Neural progenitor cell (in vitro differentiated cells): ENCODE measurements at regions not wholly inside any gene's neighbourhood (a gene's known extent, or its start where the extent isn't known, plus 50 kb on each side); places are given as distances from the start of the nearest gene placed in this dataset.

ENCODE experiments used
- DNase-seq: peaks from one replicate; pipeline ENCODE4 v3.0.0-alpha.2; 2016; ENCODE audit warnings: low spot score
- H2AFZ ChIP-seq: fragments of 200-600 bp; sonication (generic); replicated peaks from 2 replicates; pipeline ENCODE4 v1.6.1; 2016; ENCODE audit warnings: antibody characterized with exemption
- H3F3A ChIP-seq: fragments of 200-600 bp; sonication (generic); 2 replicates; pipeline ENCODE4 v1.6.1; 2016; ENCODE audit warnings: antibody characterized with exemption, low read depth
- H3K27ac ChIP-seq: fragments of 200-600 bp; sonication (generic); 2 replicates; pipeline ENCODE4 v1.5.1; 2016; ENCODE audit warnings: mild to moderate bottlenecking
- H3K27me3 ChIP-seq: fragments of 200-600 bp; sonication (generic); 2 replicates; pipeline ENCODE4 v1.6.1; 2016; ENCODE audit warnings: mild to moderate bottlenecking, moderate library complexity
- H3K36me3 ChIP-seq: fragments of 200-600 bp; sonication (generic); 2 replicates; pipeline ENCODE4 v1.5.1; 2016
- H3K4me1 ChIP-seq: fragments of 200-600 bp; sonication (generic); 2 replicates; pipeline ENCODE4 v1.6.1; 2016; ENCODE audit warnings: mixed run types
- H3K4me2 ChIP-seq: fragments of 200-600 bp; sonication (generic); 2 replicates; pipeline ENCODE4 v1.6.1; 2016
- H3K4me3 ChIP-seq: fragments of 200-600 bp; sonication (generic); 2 replicates; pipeline ENCODE4 v1.5.1; 2016
- H3K79me2 ChIP-seq: fragments of 200-600 bp; sonication (generic); 2 replicates; pipeline ENCODE4 v1.6.1; 2016; ENCODE audit warnings: low read depth
- H3K9ac ChIP-seq: fragments of 200-600 bp; sonication (generic); 2 replicates; pipeline ENCODE4 v1.6.1; 2016
- H3K9me3 ChIP-seq: fragments of 200-600 bp; sonication (generic); 2 replicates; pipeline ENCODE4 v1.5.1; 2016; ENCODE audit warnings: low read depth
- H4K20me1 ChIP-seq: fragments of 200-600 bp; sonication (generic); 2 replicates; pipeline ENCODE4 v1.6.1; 2016; ENCODE audit warnings: low read depth
- H3K27ac Mint-ChIP-seq: 3 replicates; pipeline ENCODE4 v1.8.0; 2021; ENCODE audit warnings: mixed read lengths
- H3K27me3 Mint-ChIP-seq: 2 replicates; pipeline ENCODE4 v1.8.0; 2022; ENCODE audit warnings: low read depth, mild to moderate bottlenecking, inconsistent platforms, moderate library complexity, mixed read lengths; ENCODE audit not compliant: insufficient read depth
- H3K36me3 Mint-ChIP-seq: 3 replicates; pipeline ENCODE4 v1.8.0; 2021; ENCODE audit warnings: mixed read lengths
- H3K4me1 Mint-ChIP-seq: 3 replicates; pipeline ENCODE4 v1.8.0; 2021; ENCODE audit warnings: mixed read lengths
- H3K4me3 Mint-ChIP-seq: 3 replicates; pipeline ENCODE4 v1.8.0; 2021; ENCODE audit warnings: mild to moderate bottlenecking, moderate library complexity, mixed read lengths
- H3K9me3 Mint-ChIP-seq: 3 replicates; pipeline ENCODE4 v1.8.0; 2020; ENCODE audit warnings: mixed read lengths
- EZH2 ChIP-seq: fragments of 200-600 bp; sonication (generic); IDR thresholded peaks from 2 replicates; pipeline ENCODE4 v1.6.1; 2017; ENCODE audit warnings: antibody characterized with exemption, mild to moderate bottlenecking, moderate library complexity
- EZH2phosphoT487 ChIP-seq: fragments of 200-600 bp; sonication (generic); IDR thresholded peaks from 2 replicates; pipeline ENCODE4 v1.6.1; 2017; ENCODE audit warnings: antibody characterized with exemption
- TF ChIP-seq, protein P1 (sequence below): fragments of 200-600 bp; sonication (generic); IDR thresholded peaks from 2 replicates; pipeline ENCODE4 v1.5.1; 2017; ENCODE audit warnings: antibody characterized with exemption, mild to moderate bottlenecking

DNA sequence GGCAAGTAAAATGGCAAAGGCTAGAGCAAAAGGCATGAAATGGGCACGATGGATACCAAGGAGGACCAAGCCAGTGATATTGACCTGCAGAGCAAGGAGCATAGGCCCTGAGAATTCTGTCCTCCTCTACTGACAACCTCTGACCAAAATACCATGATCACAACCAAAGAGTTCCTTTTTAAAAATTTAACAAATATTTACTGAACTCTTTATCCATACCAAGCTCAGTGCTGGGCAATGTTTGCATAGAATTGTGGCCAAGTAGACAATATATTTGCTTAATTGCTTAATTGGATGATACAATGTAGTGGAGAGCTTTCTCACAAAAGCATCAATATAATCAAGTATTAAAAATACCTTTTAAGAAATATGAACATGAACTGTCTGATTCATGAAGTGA lies 265.7 kb downstream of the ICOS start:
- H3K36me3 Mint-ChIP-seq: no peaks in the 10 kb centered on the region
- H3K79me2 ChIP-seq: no peaks in the 10 kb centered on the region
- peaks cover under 1% of the 10 kb centered on the region for H3K9me3 Mint-ChIP-seq
- no peak for DNase-seq
- no peak overlapping the region for H3K4me2 ChIP-seq
- H3K4me1 Mint-ChIP-seq: peaks cover 37% of the 10 kb centered on the region
- no peak overlapping the region for H3K27ac ChIP-seq
- H2AFZ ChIP-seq: no peak overlapping the region
- no peaks in the 10 kb centered on the region for H4K20me1 ChIP-seq
- H3K27me3 ChIP-seq: peaks cover 27% of the 10 kb centered on the region
- H3K36me3 ChIP-seq: no peaks in the 10 kb centered on the region
- TF ChIP-seq, protein P1, sequence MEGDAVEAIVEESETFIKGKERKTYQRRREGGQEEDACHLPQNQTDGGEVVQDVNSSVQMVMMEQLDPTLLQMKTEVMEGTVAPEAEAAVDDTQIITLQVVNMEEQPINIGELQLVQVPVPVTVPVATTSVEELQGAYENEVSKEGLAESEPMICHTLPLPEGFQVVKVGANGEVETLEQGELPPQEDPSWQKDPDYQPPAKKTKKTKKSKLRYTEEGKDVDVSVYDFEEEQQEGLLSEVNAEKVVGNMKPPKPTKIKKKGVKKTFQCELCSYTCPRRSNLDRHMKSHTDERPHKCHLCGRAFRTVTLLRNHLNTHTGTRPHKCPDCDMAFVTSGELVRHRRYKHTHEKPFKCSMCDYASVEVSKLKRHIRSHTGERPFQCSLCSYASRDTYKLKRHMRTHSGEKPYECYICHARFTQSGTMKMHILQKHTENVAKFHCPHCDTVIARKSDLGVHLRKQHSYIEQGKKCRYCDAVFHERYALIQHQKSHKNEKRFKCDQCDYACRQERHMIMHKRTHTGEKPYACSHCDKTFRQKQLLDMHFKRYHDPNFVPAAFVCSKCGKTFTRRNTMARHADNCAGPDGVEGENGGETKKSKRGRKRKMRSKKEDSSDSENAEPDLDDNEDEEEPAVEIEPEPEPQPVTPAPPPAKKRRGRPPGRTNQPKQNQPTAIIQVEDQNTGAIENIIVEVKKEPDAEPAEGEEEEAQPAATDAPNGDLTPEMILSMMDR: no peak
- TF ChIP-seq EZH2 (no peak), EZH2phosphoT487 (no peak)
- H3K27ac Mint-ChIP-seq: no peak overlapping the region
- no peak overlapping the region for H3K9ac ChIP-seq
- H3K4me1 ChIP-seq: no peaks in the 10 kb centered on the region
- no peaks in the 10 kb centered on the region for H3K9me3 ChIP-seq
- H3F3A ChIP-seq: no peaks in the 10 kb centered on the region
- no peaks in the 10 kb centered on the region for H3K27me3 Mint-ChIP-seq
- no peak overlapping the region for H3K4me3 ChIP-seq
- no peak overlapping the region for H3K4me3 Mint-ChIP-seq

DNA sequence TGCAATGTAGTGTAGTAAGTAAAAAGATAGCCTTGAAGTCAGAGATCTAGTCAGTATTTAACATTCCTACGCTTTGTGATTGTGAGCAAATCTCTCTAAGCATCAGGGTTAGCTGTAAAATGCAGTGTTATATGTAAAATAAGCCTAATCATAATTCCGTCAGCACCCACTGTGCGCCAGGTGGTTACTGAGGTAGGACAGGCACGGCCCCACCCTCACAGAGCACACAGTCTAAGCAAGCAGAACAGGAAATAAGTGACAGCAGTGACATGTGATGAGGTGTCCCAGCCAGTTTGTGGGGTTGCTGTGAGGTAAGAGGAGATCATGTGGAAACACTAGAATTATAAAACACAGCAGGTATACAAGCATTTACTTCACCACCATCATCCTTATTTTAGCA lies 267.1 kb downstream of the ICOS start:
- H3F3A ChIP-seq: no peaks in the 10 kb centered on the region
- H3K27me3 Mint-ChIP-seq: no peaks in the 10 kb centered on the region
- peaks cover 36% of the 10 kb centered on the region for H3K4me1 Mint-ChIP-seq
- no peaks in the 10 kb centered on the region for H3K9me3 ChIP-seq
- no peaks in the 10 kb centered on the region for H3K4me1 ChIP-seq
- no peaks in the 10 kb centered on the region for H4K20me1 ChIP-seq
- H3K9me3 Mint-ChIP-seq: no peaks in the 10 kb centered on the region
- TF ChIP-seq EZH2: no peak
- no peak for TF ChIP-seq EZH2phosphoT487
- TF ChIP-seq, protein P1: no peak
- no peak overlapping the region for H3K27ac Mint-ChIP-seq
- no peak overlapping the region for H3K4me2 ChIP-seq
- no peaks in the 10 kb centered on the region for H3K79me2 ChIP-seq
- no peak overlapping the region for H3K4me3 ChIP-seq
- H3K4me3 Mint-ChIP-seq: no peak overlapping the region
- no peak for DNase-seq
- H2AFZ ChIP-seq: no peak overlapping the region
- peaks cover 32% of the 10 kb centered on the region for H3K27me3 ChIP-seq
- H3K9ac ChIP-seq: no peak overlapping the region
- no peaks in the 10 kb centered on the region for H3K36me3 ChIP-seq
- H3K36me3 Mint-ChIP-seq: no peaks in the 10 kb centered on the region
- no peak overlapping the region for H3K27ac ChIP-seq

DNA sequence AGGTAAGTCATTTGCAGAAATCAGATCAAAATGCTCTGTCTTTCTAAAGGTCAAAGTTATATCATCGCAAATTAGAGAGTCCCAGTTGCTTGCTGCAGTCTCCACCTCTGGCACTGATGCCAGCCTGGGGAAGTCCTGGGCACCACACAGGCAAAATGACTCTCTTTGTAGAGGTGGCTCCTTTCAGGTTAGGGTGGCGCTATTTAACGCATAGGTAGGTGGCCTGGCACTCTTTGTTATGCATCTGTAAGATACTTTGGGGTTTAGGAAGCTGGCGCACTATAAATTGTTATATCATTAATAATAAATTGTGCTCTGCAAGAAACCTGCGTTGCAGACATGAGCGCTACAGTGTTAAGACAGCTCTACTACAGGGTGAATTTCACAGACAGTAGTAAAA lies 268.5 kb downstream of the ICOS start:
- no peaks in the 10 kb centered on the region for H3K4me1 ChIP-seq
- H4K20me1 ChIP-seq: no peaks in the 10 kb centered on the region
- no peaks in the 10 kb centered on the region for H3F3A ChIP-seq
- H3K36me3 Mint-ChIP-seq: no peaks in the 10 kb centered on the region
- no peaks in the 10 kb centered on the region for H3K9me3 Mint-ChIP-seq
- H3K27me3 ChIP-seq: peaks cover 32% of the 10 kb centered on the region
- H3K4me3 Mint-ChIP-seq: no peak overlapping the region
- H2AFZ ChIP-seq: no peak overlapping the region
- no peak overlapping the region for H3K4me3 ChIP-seq
- H3K27me3 Mint-ChIP-seq: no peaks in the 10 kb centered on the region
- TF ChIP-seq, protein P1: no peak
- no peak for TF ChIP-seq EZH2
- TF ChIP-seq EZH2phosphoT487: no peak
- peaks cover 36% of the 10 kb centered on the region for H3K4me1 Mint-ChIP-seq
- DNase-seq: no peak
- H3K36me3 ChIP-seq: no peaks in the 10 kb centered on the region
- H3K27ac ChIP-seq: no peak overlapping the region
- H3K9ac ChIP-seq: no peak overlapping the region
- peak overlapping the region; percentile 16 for H3K4me2 ChIP-seq
- no peak overlapping the region for H3K27ac Mint-ChIP-seq
- no peaks in the 10 kb centered on the region for H3K9me3 ChIP-seq
- no peaks in the 10 kb centered on the region for H3K79me2 ChIP-seq

DNA sequence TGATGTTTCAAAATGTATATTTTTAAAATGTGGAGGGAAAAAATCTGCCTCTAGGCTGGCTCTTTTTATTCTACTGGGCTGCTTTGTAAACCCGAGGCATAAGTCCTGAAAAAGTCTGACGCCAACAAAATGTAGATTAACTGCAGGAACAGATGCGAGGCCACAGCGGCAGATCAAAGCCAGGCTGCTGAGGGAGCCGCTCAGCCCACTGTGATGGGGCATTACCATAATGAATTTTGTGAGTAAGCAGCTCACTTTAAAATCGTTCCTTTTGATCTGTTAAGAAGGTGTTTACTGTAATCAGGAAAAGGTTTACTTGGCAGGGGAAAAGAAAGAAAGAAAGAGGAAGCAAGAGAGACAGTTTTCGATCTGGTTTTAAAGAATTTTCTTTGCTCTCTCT lies 269.0 kb downstream of the ICOS start:
- Mint-ChIP-seq H3K27ac (peak overlapping the region; percentile 40), H3K36me3 (no peaks in the 10 kb centered on the region), H3K4me1 (peaks cover 36% of the 10 kb centered on the region), H3K4me3 (peak overlapping the region; percentile 59), H3K9me3 (no peaks in the 10 kb centered on the region), H3K27me3 (no peaks in the 10 kb centered on the region)
- no peak overlapping the region for H3K4me3 ChIP-seq
- TF ChIP-seq, protein P1: no peak
- TF ChIP-seq EZH2phosphoT487 (no peak), EZH2 (no peak)
- no peak overlapping the region for H3K9ac ChIP-seq
- H3K4me1 ChIP-seq: no peaks in the 10 kb centered on the region
- no peak overlapping the region for H2AFZ ChIP-seq
- H3K27ac ChIP-seq: no peak overlapping the region
- H3K9me3 ChIP-seq: no peaks in the 10 kb centered on the region
- H3F3A ChIP-seq: no peaks in the 10 kb centered on the region
- DNase-seq: peak; percentile 77
- peak overlapping the region; percentile 16 for H3K4me2 ChIP-seq
- H3K27me3 ChIP-seq: peaks cover 32% of the 10 kb centered on the region
- H3K79me2 ChIP-seq: no peaks in the 10 kb centered on the region
- no peaks in the 10 kb centered on the region for H3K36me3 ChIP-seq
- H4K20me1 ChIP-seq: no peaks in the 10 kb centered on the region
